K562 (cell line): ENCODE measurements at regions not wholly inside any gene's neighbourhood (a gene's known extent, or its start where the extent isn't known, plus 50 kb on each side); places are given as distances from the start of the nearest gene placed in this dataset.

ENCODE experiments used
- ATAC-seq: fragments of 200-7000 bp; cut with Tn5 transposase; 3 replicates; pipeline ENCODE4 v1.9.1; 2020; ENCODE audit warnings: moderate library complexity
- BruUV-seq: library from RNA; stranded (reverse); fragments of 400-500 nt; replicated peaks from 2 replicates; lab custom pipeline; 2021; lab: Mats Ljungman, UMichigan
- CTCF ChIA-PET: fragments of 300-600 bp; formaldehyde crosslinking; extraction: SDS; loops from one replicate; lab custom pipeline; 2021; ENCODE audit warnings: low intra/inter-chr PET ratio; lab: Yijun Ruan, JAX
- POLR2A ChIA-PET: fragments of 300-600, 350-650 bp; sonication (Branson Sonifier 250); formaldehyde crosslinking; extraction: SDS; loops from one replicate; lab custom pipeline; 2021; ENCODE audit warnings: antibody characterized with exemption, inconsistent platforms; lab: Yijun Ruan, JAX
- DNase-seq, 4 experiments: peaks; one replicate each; pipeline versions ENCODE4 v3.0.0 to v3.0.0-alpha.2; 2011 to 2018; ENCODE audit warnings: low spot score in 3 of 4, mixed read lengths in 3 of 4; ENCODE audit errors: extremely low read depth in 1 of 4
- FAIRE-seq: peaks from 2 replicates; lab custom pipeline; 2011; peaks lifted over from hg19 to GRCh38; lab: Jason Lieb, UNC
- H2AFZ ChIP-seq: 2 replicates; pipeline ENCODE4 v1.6.0; 2011; ENCODE audit warnings: low read depth, low read length, control low read depth, inconsistent platforms
- H3K27ac ChIP-seq: fragments of 200-600 bp; 3 replicates; pipeline ENCODE4 v1.8.0; 2011; ENCODE audit warnings: low read depth, mild to moderate bottlenecking, control low read depth, inconsistent platforms, low read length, moderate library complexity, mixed read lengths; ENCODE audit errors: extremely low read depth
- H3K27me3 ChIP-seq, 2 experiments: fragments of 300-600 bp in 1 of 2; 2 replicates in 1 of 2; 3 replicates in 1 of 2; pipeline versions ENCODE4 v1.6.0 to v1.8.0; 2011; ENCODE audit warnings: inconsistent platforms in 2 of 2, low read length in 2 of 2, mild to moderate bottlenecking in 1 of 2, mixed read lengths in 1 of 2, moderate library complexity in 1 of 2; ENCODE audit not compliant: control insufficient read depth in 2 of 2, insufficient read depth in 2 of 2
- H3K36me3 ChIP-seq: fragments of 300-600 bp; 3 replicates; pipeline ENCODE4 v1.8.0; 2011; ENCODE audit warnings: mild to moderate bottlenecking, low read length, inconsistent platforms; ENCODE audit not compliant: control insufficient read depth, insufficient read depth
- H3K4me1 ChIP-seq, 2 experiments: fragments of 200-600 bp in 1 of 2; replicated peaks in 1 of 2; 2 replicates in 1 of 2; 3 replicates in 1 of 2; pipeline versions ENCODE4 v1.5.1 to v1.8.0; 2011; ENCODE audit warnings: inconsistent platforms in 2 of 2, low read length in 2 of 2, mild to moderate bottlenecking in 1 of 2, mixed read lengths in 1 of 2, moderate library complexity in 1 of 2; ENCODE audit not compliant: control insufficient read depth in 2 of 2, insufficient read depth in 2 of 2
- H3K4me2 ChIP-seq: 2 replicates; pipeline ENCODE4 v1.6.1; 2011; ENCODE audit warnings: low read length, control low read depth, inconsistent platforms, mixed read lengths; ENCODE audit not compliant: insufficient read depth
- H3K4me3 ChIP-seq: fragments of 200-600 bp; sonication (generic), shearing (Covaris generic); 2 replicates; pipeline ENCODE4 v1.5.1; 2016; ENCODE audit warnings: control low read depth, inconsistent platforms
- H3K79me2 ChIP-seq: fragments of 200-600 bp; 3 replicates; pipeline ENCODE4 v1.8.0; 2011; ENCODE audit warnings: low read length, inconsistent platforms; ENCODE audit not compliant: control insufficient read depth, insufficient read depth
- H3K9ac ChIP-seq, 2 experiments: 2 replicates each; pipeline versions ENCODE4 v1.6.0 to v1.6.1; 2011; ENCODE audit warnings: low read depth in 2 of 2, low read length in 2 of 2, control low read depth in 1 of 2, inconsistent platforms in 1 of 2, mild to moderate bottlenecking in 1 of 2, mixed read lengths in 1 of 2; ENCODE audit not compliant: insufficient read depth in 1 of 2
- H3K9me1 ChIP-seq: one replicate; pipeline ENCODE4 v1.6.0; 2011; ENCODE audit warnings: inconsistent platforms, mild to moderate bottlenecking, low read length, moderate library complexity; ENCODE audit not compliant: control insufficient read depth, insufficient read depth
- H3K9me3 ChIP-seq: replicated peaks from 2 replicates; pipeline ENCODE4 v1.5.1; 2011; ENCODE audit warnings: low read depth, low read length, inconsistent platforms; ENCODE audit not compliant: control insufficient read depth, insufficient read depth
- H4K20me1 ChIP-seq: replicated peaks from 2 replicates; pipeline ENCODE4 v1.6.1; 2011; ENCODE audit warnings: low read length, inconsistent platforms, mixed read lengths; ENCODE audit not compliant: control insufficient read depth, insufficient read depth
- KAT8 ChIP-seq: fragments of 450-650 bp; IDR thresholded peaks from 2 replicates; pipeline ENCODE4 v1.6.1; 2016; ENCODE audit warnings: low read depth, mild to moderate bottlenecking
- MTA3 ChIP-seq: fragments of 450-650 bp; formaldehyde crosslinking; IDR thresholded peaks from 2 replicates; pipeline ENCODE4 v1.6.1; 2017; ENCODE audit warnings: mild to moderate bottlenecking, borderline replicate concordance
- NONO ChIP-seq, 2 experiments: fragments of 200-400 bp in 1 of 2; fragments of 450-650 bp in 1 of 2; formaldehyde crosslinking in 1 of 2; IDR thresholded peaks; 2 replicates each; pipeline ENCODE4 v1.6.1; 2017; ENCODE audit warnings: low read depth in 2 of 2, mild to moderate bottlenecking in 2 of 2, moderate library complexity in 2 of 2, low read length in 1 of 2
- SIN3A ChIP-seq, 2 experiments: fragments of 150-350 bp in 1 of 2; IDR thresholded peaks; 2 replicates each; pipeline ENCODE4 v1.6.1; 2011 to 2016; ENCODE audit warnings: borderline replicate concordance in 2 of 2, low read depth in 2 of 2, low read length in 2 of 2, mild to moderate bottlenecking in 2 of 2, moderate library complexity in 2 of 2; ENCODE audit not compliant: control insufficient read depth in 1 of 2
- ZNF134 ChIP-seq: fragments of 250-450 bp; sonication (Bioruptor Pico); conservative IDR thresholded peaks from 2 replicates; pipeline ENCODE4 v1.4.0; 2020
- WGBS: fragments of 100-300 bp; shearing (Covaris generic); methylation state at CpG from one replicate; pipeline ENCODE4 v1.1.6; 2016; ENCODE audit warnings: low coverage, mixed read lengths; ENCODE audit not compliant: insufficient coverage; ENCODE audit errors: missing lambda C conversion rate; 5-methylcytosine and 5-hydroxymethylcytosine counted together
- in situ Hi-C: fragments of 300-500 bp; cut with MboI; formaldehyde crosslinking; loops from 4 replicates; pipeline ENCODE4 v1.15.0; 2018; ENCODE audit warnings: inconsistent platforms, mixed read lengths
- intact Hi-C: fragments of 100-400 bp; cut with micrococcal nuclease; formaldehyde crosslinking; loops from 2 replicates; pipeline ENCODE4 v1.14.2; 2022
- TF ChIP-seq, protein P1 (sequence below): fragments of 150-350 bp; IDR thresholded peaks from 2 replicates; pipeline ENCODE4 v1.6.1; 2014; ENCODE audit warnings: low read depth, mild to moderate bottlenecking, low read length, borderline replicate concordance
- TF ChIP-seq, protein P2 (sequence below): sonication (generic); formaldehyde crosslinking; IDR thresholded peaks from 2 replicates; pipeline ENCODE4 v1.5.0; 2020; ENCODE audit warnings: missing genetic modification reagents
- TF ChIP-seq, protein P3 (sequence below), 2 experiments: fragments of 450-650 bp; formaldehyde crosslinking in 1 of 2; IDR thresholded peaks; 2 replicates each; pipeline versions ENCODE4 v1.4.0 to v1.6.1; 2014 to 2020; ENCODE audit warnings: mild to moderate bottlenecking in 2 of 2, borderline replicate concordance in 1 of 2, low read depth in 1 of 2

DNA sequence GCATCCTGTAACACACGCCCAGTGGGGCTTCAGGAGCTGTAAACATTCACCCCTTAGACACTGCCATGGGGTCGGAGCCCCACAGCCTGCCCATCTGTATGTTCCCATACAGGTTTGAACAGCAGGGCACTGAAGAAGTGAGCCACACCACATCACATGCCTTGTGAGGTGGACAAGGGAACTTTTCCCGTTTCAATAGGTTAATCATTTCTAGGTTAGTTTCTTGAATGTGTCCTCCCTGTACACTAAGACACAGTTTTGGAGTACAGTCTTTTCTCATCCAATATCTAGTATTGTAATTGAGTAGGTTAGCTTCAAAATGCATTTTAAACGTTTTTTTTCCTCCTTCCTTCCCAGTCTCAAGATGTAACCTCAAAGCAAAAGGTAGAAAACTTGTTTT is 700.2 kb upstream of the PCDH20 start:
- POLR2A ChIA-PET: no interaction called here
- Histone ChIP-seq H3K9me1 (no peaks in the 10 kb centered on the region), H3K9me3 (no peaks in the 10 kb centered on the region), H3K36me3 (no peaks in the 10 kb centered on the region), H3K4me1 (no peaks in the 10 kb centered on the region), H3K9ac (no peak overlapping the region), H4K20me1 (no peaks in the 10 kb centered on the region), H3K27ac (no peak overlapping the region), H3K4me3 (no peak overlapping the region), H3K27me3 (no peaks in the 10 kb centered on the region), H2AFZ (no peak overlapping the region), H3K4me2 (no peak overlapping the region), H3K79me2 (no peaks in the 10 kb centered on the region)
- no peak for FAIRE-seq
- no peak for DNase-seq
- ATAC-seq: no peak
- WGBS: 0% methylated on average over 3 of the region's 4 CpGs
- in situ Hi-C loops: no loop called here
- no TSS peak for BruUV-seq
- intact Hi-C loops: no loop called here
- CTCF ChIA-PET: no interaction called here
- TF ChIP-seq MTA3 (no peak), SIN3A (IDR thresholded peaks at IDR 0.05; ENCODE audit: borderline replicate concordance in 2 of 2, control insufficient read depth in 1 of 2, low read depth in 2 of 2, low read length in 2 of 2) (no peak), ZNF134 (no peak), NONO (IDR thresholded peaks at IDR 0.05; ENCODE audit: low read depth in 2 of 2, low read length in 1 of 2) (no peak), KAT8 (no peak)
- TF ChIP-seq, protein P1, sequence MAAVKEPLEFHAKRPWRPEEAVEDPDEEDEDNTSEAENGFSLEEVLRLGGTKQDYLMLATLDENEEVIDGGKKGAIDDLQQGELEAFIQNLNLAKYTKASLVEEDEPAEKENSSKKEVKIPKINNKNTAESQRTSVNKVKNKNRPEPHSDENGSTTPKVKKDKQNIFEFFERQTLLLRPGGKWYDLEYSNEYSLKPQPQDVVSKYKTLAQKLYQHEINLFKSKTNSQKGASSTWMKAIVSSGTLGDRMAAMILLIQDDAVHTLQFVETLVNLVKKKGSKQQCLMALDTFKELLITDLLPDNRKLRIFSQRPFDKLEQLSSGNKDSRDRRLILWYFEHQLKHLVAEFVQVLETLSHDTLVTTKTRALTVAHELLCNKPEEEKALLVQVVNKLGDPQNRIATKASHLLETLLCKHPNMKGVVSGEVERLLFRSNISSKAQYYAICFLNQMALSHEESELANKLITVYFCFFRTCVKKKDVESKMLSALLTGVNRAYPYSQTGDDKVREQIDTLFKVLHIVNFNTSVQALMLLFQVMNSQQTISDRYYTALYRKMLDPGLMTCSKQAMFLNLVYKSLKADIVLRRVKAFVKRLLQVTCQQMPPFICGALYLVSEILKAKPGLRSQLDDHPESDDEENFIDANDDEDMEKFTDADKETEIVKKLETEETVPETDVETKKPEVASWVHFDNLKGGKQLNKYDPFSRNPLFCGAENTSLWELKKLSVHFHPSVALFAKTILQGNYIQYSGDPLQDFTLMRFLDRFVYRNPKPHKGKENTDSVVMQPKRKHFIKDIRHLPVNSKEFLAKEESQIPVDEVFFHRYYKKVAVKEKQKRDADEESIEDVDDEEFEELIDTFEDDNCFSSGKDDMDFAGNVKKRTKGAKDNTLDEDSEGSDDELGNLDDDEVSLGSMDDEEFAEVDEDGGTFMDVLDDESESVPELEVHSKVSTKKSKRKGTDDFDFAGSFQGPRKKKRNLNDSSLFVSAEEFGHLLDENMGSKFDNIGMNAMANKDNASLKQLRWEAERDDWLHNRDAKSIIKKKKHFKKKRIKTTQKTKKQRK: no peak
- TF ChIP-seq, protein P2, sequence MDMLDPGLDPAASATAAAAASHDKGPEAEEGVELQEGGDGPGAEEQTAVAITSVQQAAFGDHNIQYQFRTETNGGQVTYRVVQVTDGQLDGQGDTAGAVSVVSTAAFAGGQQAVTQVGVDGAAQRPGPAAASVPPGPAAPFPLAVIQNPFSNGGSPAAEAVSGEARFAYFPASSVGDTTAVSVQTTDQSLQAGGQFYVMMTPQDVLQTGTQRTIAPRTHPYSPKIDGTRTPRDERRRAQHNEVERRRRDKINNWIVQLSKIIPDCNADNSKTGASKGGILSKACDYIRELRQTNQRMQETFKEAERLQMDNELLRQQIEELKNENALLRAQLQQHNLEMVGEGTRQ: no peak
- TF ChIP-seq, protein P3, sequence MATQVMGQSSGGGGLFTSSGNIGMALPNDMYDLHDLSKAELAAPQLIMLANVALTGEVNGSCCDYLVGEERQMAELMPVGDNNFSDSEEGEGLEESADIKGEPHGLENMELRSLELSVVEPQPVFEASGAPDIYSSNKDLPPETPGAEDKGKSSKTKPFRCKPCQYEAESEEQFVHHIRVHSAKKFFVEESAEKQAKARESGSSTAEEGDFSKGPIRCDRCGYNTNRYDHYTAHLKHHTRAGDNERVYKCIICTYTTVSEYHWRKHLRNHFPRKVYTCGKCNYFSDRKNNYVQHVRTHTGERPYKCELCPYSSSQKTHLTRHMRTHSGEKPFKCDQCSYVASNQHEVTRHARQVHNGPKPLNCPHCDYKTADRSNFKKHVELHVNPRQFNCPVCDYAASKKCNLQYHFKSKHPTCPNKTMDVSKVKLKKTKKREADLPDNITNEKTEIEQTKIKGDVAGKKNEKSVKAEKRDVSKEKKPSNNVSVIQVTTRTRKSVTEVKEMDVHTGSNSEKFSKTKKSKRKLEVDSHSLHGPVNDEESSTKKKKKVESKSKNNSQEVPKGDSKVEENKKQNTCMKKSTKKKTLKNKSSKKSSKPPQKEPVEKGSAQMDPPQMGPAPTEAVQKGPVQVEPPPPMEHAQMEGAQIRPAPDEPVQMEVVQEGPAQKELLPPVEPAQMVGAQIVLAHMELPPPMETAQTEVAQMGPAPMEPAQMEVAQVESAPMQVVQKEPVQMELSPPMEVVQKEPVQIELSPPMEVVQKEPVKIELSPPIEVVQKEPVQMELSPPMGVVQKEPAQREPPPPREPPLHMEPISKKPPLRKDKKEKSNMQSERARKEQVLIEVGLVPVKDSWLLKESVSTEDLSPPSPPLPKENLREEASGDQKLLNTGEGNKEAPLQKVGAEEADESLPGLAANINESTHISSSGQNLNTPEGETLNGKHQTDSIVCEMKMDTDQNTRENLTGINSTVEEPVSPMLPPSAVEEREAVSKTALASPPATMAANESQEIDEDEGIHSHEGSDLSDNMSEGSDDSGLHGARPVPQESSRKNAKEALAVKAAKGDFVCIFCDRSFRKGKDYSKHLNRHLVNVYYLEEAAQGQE (IDR thresholded peaks at IDR 0.05; ENCODE audit: borderline replicate concordance): no peak
- TF ChIP-seq, protein P3 (CRISPR knock-in tag; IDR thresholded peaks at IDR 0.05; ENCODE audit: low read depth): no peak
